ENCODE measurements at regions not wholly inside any gene's neighbourhood (a gene's known extent, or its start where the extent isn't known, plus 50 kb on each side); places are given as distances from the start of the nearest gene placed in this dataset.

GRCh38 chr4:127018381-127018780 is 614.4 kb upstream of the INTU start:
- TF ChIP-seq CTCF (IDR thresholded peaks at IDR 0.05) (no peak), POLR2A (IDR thresholded peaks at IDR 0.05) (no peak), EP300 (IDR thresholded peaks at IDR 0.05) (no peak)
